Trophoblast cell (in vitro differentiated cells and primary cell): ENCODE measurements at regions not wholly inside any gene's neighbourhood (a gene's known extent, or its start where the extent isn't known, plus 50 kb on each side); places are given as distances from the start of the nearest gene placed in this dataset.

Experiments used
- DNase-seq, 2 donors: peaks; one replicate each; pipeline ENCODE4 v3.0.0-alpha.2; 2016
- H2AFZ ChIP-seq: 2 replicates; pipeline ENCODE4 v1.6.1; 2013; ENCODE audit warnings: low read length, moderate library complexity, mild to moderate bottlenecking; ENCODE audit not compliant: insufficient read depth, poor library complexity
- H2AK5ac ChIP-seq: 2 replicates; pipeline ENCODE4 v1.6.1; 2013; ENCODE audit warnings: mild to moderate bottlenecking, low read length
- H2BK120ac ChIP-seq: 2 replicates; pipeline ENCODE4 v1.6.1; 2013; ENCODE audit warnings: low read length, mild to moderate bottlenecking, moderate library complexity; ENCODE audit not compliant: insufficient read depth, poor library complexity
- H2BK12ac ChIP-seq: 2 replicates; pipeline ENCODE4 v1.6.1; 2013; ENCODE audit warnings: mild to moderate bottlenecking, low read length, moderate library complexity
- H2BK5ac ChIP-seq: 2 replicates; pipeline ENCODE4 v1.6.1; 2013; ENCODE audit warnings: low read length, low read depth, moderate library complexity, mild to moderate bottlenecking; ENCODE audit not compliant: poor library complexity
- H3K14ac ChIP-seq: 2 replicates; pipeline ENCODE4 v1.6.1; 2013; ENCODE audit warnings: mild to moderate bottlenecking, low read length
- H3K18ac ChIP-seq: 2 replicates; pipeline ENCODE4 v1.6.1; 2013; ENCODE audit warnings: mild to moderate bottlenecking, low read length
- H3K23ac ChIP-seq: 2 replicates; pipeline ENCODE4 v1.6.1; 2013; ENCODE audit warnings: low read length
- H3K27ac ChIP-seq: 2 replicates; pipeline ENCODE4 v1.5.1; 2013; ENCODE audit warnings: low read depth, mild to moderate bottlenecking, inconsistent platforms, low read length, moderate library complexity
- H3K27me3 ChIP-seq: 2 replicates; pipeline ENCODE4 v1.6.1; 2013; ENCODE audit warnings: inconsistent platforms, mild to moderate bottlenecking, low read length, moderate library complexity; ENCODE audit not compliant: insufficient read depth
- H3K36me3 ChIP-seq, 2 experiments: 1 replicate in 1 of 2; 2 replicates in 1 of 2; pipeline ENCODE4 v1.6.1; 2013; ENCODE audit warnings: low read length in 2 of 2, mild to moderate bottlenecking in 2 of 2, moderate library complexity in 1 of 2; ENCODE audit not compliant: insufficient read depth in 2 of 2, control insufficient read depth in 1 of 2
- H3K4ac ChIP-seq: 2 replicates; pipeline ENCODE4 v1.6.1; 2013; ENCODE audit warnings: low read depth, mild to moderate bottlenecking, low read length, moderate library complexity
- H3K4me1 ChIP-seq, 2 experiments: 1 replicate in 1 of 2; 2 replicates in 1 of 2; pipeline ENCODE4 v1.6.1; 2013; ENCODE audit warnings: low read length in 2 of 2, mild to moderate bottlenecking in 2 of 2, moderate library complexity in 1 of 2; ENCODE audit not compliant: insufficient read depth in 2 of 2, control insufficient read depth in 1 of 2
- H3K4me2 ChIP-seq: 2 replicates; pipeline ENCODE4 v1.6.1; 2013; ENCODE audit warnings: inconsistent platforms, mild to moderate bottlenecking, low read length, moderate library complexity
- H3K4me3 ChIP-seq: 2 replicates; pipeline ENCODE4 v1.5.1; 2013; ENCODE audit warnings: mild to moderate bottlenecking, low read depth, low read length, inconsistent platforms
- H3K79me1 ChIP-seq: one replicate; pipeline ENCODE4 v1.6.1; 2013; ENCODE audit warnings: low read length
- H3K79me2 ChIP-seq: 2 replicates; pipeline ENCODE4 v1.6.1; 2013; ENCODE audit warnings: low read length, mild to moderate bottlenecking; ENCODE audit not compliant: control insufficient read depth, insufficient read depth, poor library complexity
- H3K9ac ChIP-seq: 2 replicates; pipeline ENCODE4 v1.6.1; 2013; ENCODE audit warnings: mild to moderate bottlenecking, low read length
- H3K9me3 ChIP-seq: 2 replicates; pipeline ENCODE4 v1.6.1; 2013; ENCODE audit warnings: low read depth, mild to moderate bottlenecking, control low read depth, inconsistent platforms, low read length; ENCODE audit not compliant: insufficient read depth
- H4K12ac ChIP-seq: 2 replicates; pipeline ENCODE4 v1.6.1; 2013; ENCODE audit warnings: low read depth, mild to moderate bottlenecking, low read length, moderate library complexity
- H4K8ac ChIP-seq: 2 replicates; pipeline ENCODE4 v1.6.1; 2013; ENCODE audit warnings: low read depth, mild to moderate bottlenecking, low read length, moderate library complexity
- H4K91ac ChIP-seq: one replicate; pipeline ENCODE4 v1.6.1; 2013; ENCODE audit warnings: low read depth, mild to moderate bottlenecking, low read length, moderate library complexity
- WGBS: extraction: QIAGEN DNeasy Blood & Tissue Kit; methylation state at CpG from one replicate; pipeline ENCODE4 v1.1.7; 2013; ENCODE audit warnings: missing lambda C conversion rate; ENCODE audit not compliant: insufficient read length, insufficient coverage; ENCODE audit errors: extremely low coverage; 5-methylcytosine and 5-hydroxymethylcytosine counted together

DNA sequence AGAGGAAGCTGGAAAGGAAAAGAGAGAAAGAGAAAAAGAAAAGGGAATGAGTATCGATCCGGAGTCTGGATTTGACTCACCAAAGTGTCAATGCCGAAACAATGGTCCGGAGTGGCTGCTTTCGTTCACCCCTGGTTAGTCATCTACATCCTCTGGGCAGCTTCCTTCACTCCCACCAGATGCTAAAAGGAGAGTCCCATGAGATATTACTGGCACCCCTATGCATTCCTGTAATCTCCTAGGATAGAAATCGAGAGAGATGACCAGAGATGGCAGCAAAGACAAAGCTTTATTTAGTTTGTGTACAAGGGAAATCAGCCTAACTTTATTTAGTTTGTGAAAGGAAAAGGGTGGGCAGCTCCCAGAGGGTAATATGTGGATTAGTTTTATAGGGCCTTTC is 622.2 kb downstream of the ZPLD1 start:
- Histone ChIP-seq H3K27ac (no peak overlapping the region), H3K4me2 (no peak overlapping the region), H3K23ac (no peak overlapping the region), H4K12ac (no peak overlapping the region), H3K18ac (no peak overlapping the region), H2BK5ac (no peak overlapping the region), H3K36me3 (no peaks in the 10 kb centered on the region), H2BK12ac (no peak overlapping the region), H3K14ac (no peak overlapping the region), H3K79me1 (no peaks in the 10 kb centered on the region), H4K8ac (no peak overlapping the region), H3K27me3 (no peaks in the 10 kb centered on the region), H3K4me3 (no peak overlapping the region), H3K4ac (no peak overlapping the region), H2AK5ac (no peak overlapping the region), H2BK120ac (no peak overlapping the region), H3K9me3 (no peaks in the 10 kb centered on the region), H3K79me2 (no peaks in the 10 kb centered on the region), H2AFZ (no peak overlapping the region), H3K4me1 (no peaks in the 10 kb centered on the region), H4K91ac (no peak overlapping the region), H3K9ac (no peak overlapping the region)
- WGBS, result no CpG with 5 or more reads among the region's 6 CpGs
- no peak for DNase-seq

GRCh38 chr3:103057487-103057886 is 622.7 kb downstream of the ZPLD1 start:
- no peak overlapping the region for H3K18ac ChIP-seq
- H3K14ac ChIP-seq, result no peak overlapping the region
- H2BK5ac ChIP-seq, result no peak overlapping the region
- no peak overlapping the region for H3K4me3 ChIP-seq
- no peak overlapping the region for H4K8ac ChIP-seq
- H3K4ac ChIP-seq, result no peak overlapping the region
- no peak overlapping the region for H4K91ac ChIP-seq
- no peak overlapping the region for H2BK12ac ChIP-seq
- no peak overlapping the region for H3K4me2 ChIP-seq
- no peak overlapping the region for H2AFZ ChIP-seq
- H2AK5ac ChIP-seq, result no peak overlapping the region
- H2BK120ac ChIP-seq, result no peak overlapping the region
- no peak for DNase-seq
- no peak overlapping the region for H3K23ac ChIP-seq
- no peaks in the 10 kb centered on the region for H3K4me1 ChIP-seq
- no peak overlapping the region for H3K27ac ChIP-seq
- no peaks in the 10 kb centered on the region for H3K36me3 ChIP-seq
- H4K12ac ChIP-seq, result no peak overlapping the region
- no peak overlapping the region for H3K9ac ChIP-seq
- H3K27me3 ChIP-seq, result no peaks in the 10 kb centered on the region
- H3K9me3 ChIP-seq, result no peaks in the 10 kb centered on the region
- no peaks in the 10 kb centered on the region for H3K79me2 ChIP-seq
- no peaks in the 10 kb centered on the region for H3K79me1 ChIP-seq

DNA sequence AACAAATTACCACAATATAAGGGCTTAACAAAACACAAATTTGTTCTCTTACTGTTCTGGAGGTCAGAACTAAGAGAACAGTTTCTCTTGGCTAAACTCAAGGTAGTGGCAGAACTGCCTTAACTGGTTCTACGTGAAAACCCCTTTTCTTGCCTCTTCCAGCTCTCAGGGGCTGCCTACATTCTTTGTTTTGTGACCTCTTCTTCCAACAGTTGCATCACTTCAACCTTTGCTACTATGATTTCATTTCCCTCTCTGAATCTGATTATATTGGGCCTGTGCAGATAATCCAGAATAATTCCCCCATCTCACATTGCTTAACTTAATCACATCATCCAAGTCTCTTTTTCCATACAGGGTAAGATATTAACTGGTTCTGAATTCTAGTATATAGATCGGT is 624.6 kb downstream of the ZPLD1 start:
- H4K8ac ChIP-seq, result no peak overlapping the region
- H4K91ac ChIP-seq, result no peak overlapping the region
- H2AK5ac ChIP-seq, result no peak overlapping the region
- no peak overlapping the region for H2BK120ac ChIP-seq
- no peak for DNase-seq
- H4K12ac ChIP-seq, result no peak overlapping the region
- no peak overlapping the region for H3K27ac ChIP-seq
- no peak overlapping the region for H3K14ac ChIP-seq
- H3K9ac ChIP-seq, result no peak overlapping the region
- no peak overlapping the region for H3K23ac ChIP-seq
- H3K9me3 ChIP-seq, result no peaks in the 10 kb centered on the region
- H2BK12ac ChIP-seq, result no peak overlapping the region
- no peak overlapping the region for H2BK5ac ChIP-seq
- no peaks in the 10 kb centered on the region for H3K27me3 ChIP-seq
- H3K4me1 ChIP-seq, result no peaks in the 10 kb centered on the region
- H3K18ac ChIP-seq, result no peak overlapping the region
- no peak overlapping the region for H3K4me3 ChIP-seq
- H3K79me1 ChIP-seq, result no peaks in the 10 kb centered on the region
- H3K36me3 ChIP-seq, result no peaks in the 10 kb centered on the region
- no peak overlapping the region for H3K4ac ChIP-seq
- WGBS, result no CpG with 5 or more reads among the region's 2 CpGs
- no peak overlapping the region for H3K4me2 ChIP-seq
- H2AFZ ChIP-seq, result no peak overlapping the region
- H3K79me2 ChIP-seq, result no peaks in the 10 kb centered on the region

- WGBS, result no CpG with 5 or more reads among the region's 3 CpGs
- Histone ChIP-seq H3K23ac (no peak overlapping the region), H3K4me2 (no peak overlapping the region), H3K27me3 (no peaks in the 10 kb centered on the region), H3K27ac (no peak overlapping the region), H4K91ac (no peak overlapping the region), H4K12ac (no peak overlapping the region), H3K79me1 (no peaks in the 10 kb centered on the region), H3K9me3 (no peaks in the 10 kb centered on the region), H3K4me1 (no peaks in the 10 kb centered on the region), H2BK120ac (no peak overlapping the region), H2BK5ac (no peak overlapping the region), H3K4ac (no peak overlapping the region), H2BK12ac (no peak overlapping the region), H2AK5ac (no peak overlapping the region), H3K4me3 (no peak overlapping the region), H2AFZ (no peak overlapping the region), H4K8ac (no peak overlapping the region), H3K79me2 (no peaks in the 10 kb centered on the region), H3K36me3 (no peaks in the 10 kb centered on the region), H3K9ac (no peak overlapping the region), H3K18ac (no peak overlapping the region), H3K14ac (no peak overlapping the region)
- no peak for DNase-seq
These were observed 625.4 kb downstream of the ZPLD1 start for GRCh38 chr3:103060242-103060641.

DNA sequence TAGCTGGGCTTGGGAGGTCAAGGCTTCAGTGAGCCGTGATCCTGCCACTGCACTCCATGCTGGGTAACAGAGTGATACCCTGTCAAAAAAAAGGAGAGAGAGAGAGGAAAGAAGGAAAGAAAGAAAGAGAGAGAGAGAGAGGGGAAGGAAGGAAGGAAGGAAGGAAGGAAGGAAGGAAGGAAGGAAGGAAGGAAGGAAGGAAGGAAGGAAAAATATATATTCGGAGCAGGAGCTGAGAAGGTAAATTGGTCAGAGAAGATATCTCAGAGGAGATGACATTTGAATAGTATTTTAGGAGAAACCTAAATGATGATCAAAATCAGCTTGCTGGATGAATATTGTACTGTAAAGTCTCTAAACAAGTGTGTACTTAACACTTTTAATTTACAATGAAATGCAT is 633.1 kb downstream of the ZPLD1 start:
- no peaks in the 10 kb centered on the region for H3K79me1 ChIP-seq
- WGBS, result 86% methylated on average over 1 of the region's 2 CpGs
- H3K14ac ChIP-seq, result no peak overlapping the region
- no peak overlapping the region for H2AFZ ChIP-seq
- H3K79me2 ChIP-seq, result no peaks in the 10 kb centered on the region
- no peak overlapping the region for H3K4me2 ChIP-seq
- H3K36me3 ChIP-seq, result no peaks in the 10 kb centered on the region
- DNase-seq, result no peak
- H3K18ac ChIP-seq, result no peak overlapping the region
- H4K12ac ChIP-seq, result no peak overlapping the region
- no peak overlapping the region for H3K9ac ChIP-seq
- no peaks in the 10 kb centered on the region for H3K9me3 ChIP-seq
- H3K4me1 ChIP-seq, result no peaks in the 10 kb centered on the region
- H3K27me3 ChIP-seq, result no peaks in the 10 kb centered on the region
- H3K4ac ChIP-seq, result no peak overlapping the region
- H3K27ac ChIP-seq, result no peak overlapping the region
- no peak overlapping the region for H2BK12ac ChIP-seq
- no peak overlapping the region for H2BK120ac ChIP-seq
- H2BK5ac ChIP-seq, result no peak overlapping the region
- no peak overlapping the region for H2AK5ac ChIP-seq
- no peak overlapping the region for H3K23ac ChIP-seq
- no peak overlapping the region for H4K91ac ChIP-seq
- no peak overlapping the region for H4K8ac ChIP-seq
- H3K4me3 ChIP-seq, result no peak overlapping the region
